HS-27A (cell line): ENCODE measurements at regions not wholly inside any gene's neighbourhood (a gene's known extent, or its start where the extent isn't known, plus 50 kb on each side); places are given as distances from the start of the nearest gene placed in this dataset.
"Not testable (repeated sequence)": the region's sequence is repeated elsewhere in the genome, so short reads cannot be mapped to it uniquely, and the experiment has no call there.

Source experiments
- DNase-seq: peaks from one replicate; pipeline ENCODE4 v3.0.0-alpha.2; 2012; ENCODE audit warnings: low read depth, missing footprints

DNA sequence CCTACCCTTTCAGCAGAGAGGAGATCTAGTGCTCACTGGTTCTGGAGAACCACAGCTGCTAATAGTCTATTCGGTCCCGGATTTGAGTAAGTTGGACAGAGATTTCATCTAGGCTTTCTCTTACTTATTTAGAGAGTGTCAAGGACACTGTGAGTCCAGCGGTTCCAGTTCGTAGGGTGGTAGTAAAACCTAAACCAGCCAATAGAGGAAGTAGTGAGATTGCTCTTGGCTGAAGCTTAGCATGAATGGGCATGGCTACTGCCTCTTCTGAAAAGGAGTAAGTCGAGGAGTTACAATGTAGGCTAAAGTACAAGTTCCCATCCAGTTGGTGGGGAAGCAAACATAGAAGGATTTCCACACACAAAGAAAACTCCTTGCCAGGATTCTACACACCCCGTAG, 109.6 kb upstream of the MOCS2 start:
- DNase-seq = no peak

DNA sequence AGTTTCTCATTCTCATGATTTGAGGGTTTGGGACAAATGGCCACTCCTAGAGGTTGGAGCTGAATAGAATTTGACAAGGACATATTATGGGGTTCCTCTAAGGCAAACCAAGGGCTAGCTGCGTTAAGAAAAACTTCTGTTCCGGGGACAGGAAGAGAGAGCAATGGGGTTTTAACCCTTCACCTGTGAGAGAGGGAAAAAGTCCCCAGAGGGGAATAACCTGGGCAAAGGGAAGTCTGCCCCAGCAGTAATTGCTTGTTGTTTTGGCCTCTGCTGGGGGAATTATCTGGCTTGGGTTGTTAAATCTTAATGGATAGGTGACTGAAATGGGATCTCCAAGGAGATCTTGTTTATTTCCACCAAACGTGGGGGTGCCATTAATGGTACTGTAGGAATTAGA, 110.1 kb upstream of the MOCS2 start:
- DNase-seq = no peak

DNA sequence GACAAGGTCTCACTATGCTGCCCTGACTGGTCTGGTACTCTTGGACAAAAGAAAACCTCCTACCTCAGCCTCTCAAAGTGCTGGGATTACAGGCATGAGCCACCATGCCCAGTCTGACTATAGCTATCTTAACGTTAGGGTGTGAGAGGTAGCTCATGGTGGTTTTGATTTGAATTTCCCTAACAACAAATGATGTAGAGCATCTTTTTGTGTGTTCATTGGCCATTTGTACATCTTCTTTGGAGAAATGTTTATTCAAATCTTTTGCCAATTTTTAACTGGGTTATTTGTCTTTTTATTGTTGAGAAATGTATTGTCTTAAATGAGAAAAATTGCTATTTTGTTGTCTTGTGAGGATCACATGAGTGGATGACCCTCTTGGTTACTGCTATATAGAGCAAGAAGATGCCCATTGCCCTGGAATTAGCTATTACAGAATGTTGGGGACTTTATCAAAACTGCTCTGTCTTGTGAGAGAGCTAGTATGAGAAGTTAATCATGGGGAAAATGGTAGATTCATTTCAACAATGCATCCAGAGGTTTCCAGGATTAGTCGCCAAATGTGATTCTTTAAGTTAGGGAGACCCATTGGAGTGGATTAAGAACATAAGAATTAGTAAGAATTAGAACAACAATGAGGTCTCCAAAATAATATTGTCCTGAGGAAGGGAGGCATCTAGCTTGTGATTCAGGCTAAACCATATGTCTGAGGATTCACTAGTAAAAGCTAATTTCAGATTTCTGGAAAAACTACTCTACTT, 124.3 kb upstream of the MOCS2 start:
- no peak for DNase-seq

DNA sequence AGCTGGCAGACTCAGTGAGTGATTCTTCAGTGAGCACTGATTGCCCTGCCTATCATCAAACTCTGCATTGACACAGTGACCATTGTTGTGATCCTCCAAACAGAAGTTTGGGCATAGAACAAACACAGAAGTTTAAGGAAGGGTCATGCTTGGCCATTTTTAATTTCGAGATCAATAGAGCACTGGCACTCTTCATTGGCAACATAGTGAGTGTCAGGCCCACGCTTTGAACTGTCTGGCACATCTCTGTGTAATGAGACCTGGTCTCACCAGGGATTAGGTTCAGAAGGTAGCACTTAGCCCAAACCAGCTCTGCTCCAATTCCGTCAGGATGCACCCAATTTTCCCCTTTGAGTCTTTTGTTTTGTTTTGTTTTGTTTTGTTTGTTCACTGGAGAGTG, 127.1 kb upstream of the MOCS2 start:
- no peak for DNase-seq

DNA sequence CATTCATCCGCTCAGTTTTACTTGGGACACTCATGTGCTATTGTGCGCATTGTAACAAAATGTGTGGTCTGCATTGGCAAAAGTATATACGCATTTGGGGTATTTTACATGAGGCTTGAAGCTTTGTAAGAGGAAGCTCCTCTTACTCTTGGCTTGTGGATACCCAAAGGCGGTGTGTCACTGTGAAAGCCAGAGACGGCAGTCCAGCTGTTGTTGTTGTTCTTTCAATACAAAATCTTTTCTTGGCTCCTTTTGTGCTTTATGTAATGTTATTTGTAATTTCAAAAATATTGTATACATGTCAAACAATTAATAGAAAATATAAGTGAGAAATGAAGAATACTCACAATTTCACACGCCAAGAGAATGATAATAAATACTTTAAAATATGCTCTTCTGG, 128.3 kb upstream of the MOCS2 start:
- no peak for DNase-seq

DNA sequence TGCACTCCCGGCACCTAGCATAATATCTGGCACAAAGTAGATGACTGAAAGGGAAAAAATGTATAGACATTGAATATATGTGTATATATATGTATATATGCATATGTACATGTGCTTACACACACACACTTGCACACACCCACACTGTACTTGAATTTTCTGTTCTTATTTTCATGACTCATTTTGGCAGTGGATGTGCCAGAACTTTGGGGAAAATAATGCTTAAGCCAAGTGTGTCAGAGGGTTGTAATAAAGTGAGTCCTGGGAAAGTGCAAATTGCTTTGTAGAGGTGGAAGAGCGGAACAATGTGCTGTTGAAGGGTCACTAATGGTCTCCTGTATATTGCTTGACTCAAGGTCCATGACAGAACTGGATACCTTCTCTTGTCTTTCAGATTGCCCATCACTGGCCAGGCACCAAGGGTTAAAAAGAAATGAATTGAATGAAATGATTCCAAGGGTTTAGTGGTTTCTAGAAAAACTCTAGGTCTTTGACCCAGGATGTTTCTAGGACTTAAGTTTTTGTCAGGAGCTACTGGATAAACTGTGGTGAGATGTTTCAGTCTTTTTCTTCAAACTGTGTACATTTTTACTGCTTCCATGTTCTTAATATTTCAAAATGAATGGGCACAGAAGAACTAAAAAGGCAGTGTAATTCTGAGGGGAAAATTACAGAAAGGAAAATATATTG, 129.9 kb upstream of the MOCS2 start:
- no peak for DNase-seq

- DNase-seq = no peak
Measured at GRCh38 chr5:53240661-53241060, 131.1 kb upstream of the MOCS2 start.

GRCh38 chr5:53241572-53241971, 132.0 kb upstream of the MOCS2 start:
- no peak for DNase-seq

- DNase-seq = no peak
Measured at GRCh38 chr5:53243403-53243802, 133.8 kb upstream of the MOCS2 start.

GRCh38 chr5:53246042-53246836, 136.7 kb upstream of the MOCS2 start:
- DNase-seq = peak; percentile 61

DNA sequence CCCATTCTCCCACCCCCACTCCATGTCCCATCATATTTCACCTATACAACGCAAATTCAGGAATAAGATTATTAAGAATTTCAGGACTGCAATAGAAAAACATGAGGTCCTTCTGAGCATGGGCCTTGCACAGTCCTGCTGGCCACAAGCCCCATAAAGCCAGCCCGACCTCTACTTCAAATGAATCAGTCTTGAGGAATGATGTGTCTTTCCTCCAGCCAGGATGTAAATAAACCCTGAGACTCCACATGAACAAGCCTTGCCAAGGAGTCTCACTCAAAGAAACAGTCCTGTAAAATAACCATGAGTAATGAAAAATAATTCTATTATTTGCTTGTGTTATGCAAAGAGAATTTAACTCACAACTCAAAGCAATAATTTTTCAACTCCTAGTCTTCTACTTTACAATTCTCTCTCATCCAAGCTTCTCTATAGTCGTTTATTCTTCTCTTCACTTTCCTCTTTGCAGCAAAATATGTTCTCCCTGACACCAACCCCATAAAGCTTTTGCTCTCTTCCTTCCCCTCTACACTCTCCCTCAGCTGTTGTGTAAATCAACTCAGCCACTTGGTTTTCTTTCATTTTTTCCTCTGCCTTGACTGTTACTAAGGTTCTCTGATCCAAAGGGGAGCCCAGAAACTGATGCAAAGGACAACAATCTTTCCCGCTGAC, 140.1 kb upstream of the MOCS2 start:
- DNase-seq = no peak

- DNase-seq = no peak
Measured at GRCh38 chr5:53250201-53250550, 140.6 kb upstream of the MOCS2 start.

GRCh38 chr5:53253421-53253871, 143.9 kb upstream of the MOCS2 start:
- DNase-seq = peak; percentile 69

DNA sequence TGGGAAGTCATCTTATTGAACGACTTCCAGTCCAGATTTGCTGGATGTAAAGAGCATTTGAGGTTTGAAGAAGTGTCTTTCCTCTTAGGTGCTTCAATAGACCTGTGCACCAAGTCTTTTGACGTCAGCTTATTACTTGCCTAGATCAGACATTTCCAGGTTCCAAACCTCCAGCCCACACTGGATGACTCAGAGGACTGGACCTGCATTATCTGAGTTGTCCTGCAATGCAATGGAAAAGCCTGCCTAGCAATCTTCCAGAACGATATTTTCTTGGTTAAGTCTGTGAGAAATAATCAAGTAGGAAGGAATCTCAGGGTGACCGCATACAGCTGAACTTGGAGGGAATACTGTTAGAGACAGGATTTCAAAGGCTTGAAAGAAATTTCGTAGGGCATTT, 147.2 kb upstream of the MOCS2 start:
- DNase-seq = no peak

DNA sequence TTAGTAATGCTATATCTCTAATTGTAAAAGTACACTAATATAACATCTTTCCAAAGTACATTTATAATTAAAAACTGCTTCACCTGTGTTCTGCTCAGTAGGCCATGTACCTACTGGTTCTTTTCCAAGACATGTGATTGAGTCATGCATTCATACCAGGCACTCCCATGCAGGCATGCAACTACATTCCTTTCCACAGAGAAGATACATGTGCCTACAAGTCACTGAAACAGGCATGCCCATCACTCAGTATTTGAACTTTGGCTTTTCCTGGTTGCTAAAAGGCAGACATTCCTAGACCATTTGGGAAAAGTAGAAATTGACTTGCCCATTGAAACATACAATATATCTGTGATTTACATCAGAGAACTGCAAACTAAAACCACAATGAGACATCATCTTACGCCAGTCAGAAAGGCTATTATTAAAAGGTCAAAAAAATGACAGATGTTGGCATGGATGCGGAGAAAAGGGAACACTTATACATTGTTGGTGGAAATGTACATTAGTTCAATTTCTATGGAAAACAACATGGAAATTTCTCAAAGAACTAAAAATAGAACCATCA, 148.3 kb upstream of the MOCS2 start:
- DNase-seq = no peak

GRCh38 chr5:53259176-53259575, 149.6 kb upstream of the MOCS2 start:
- no peak for DNase-seq

DNA sequence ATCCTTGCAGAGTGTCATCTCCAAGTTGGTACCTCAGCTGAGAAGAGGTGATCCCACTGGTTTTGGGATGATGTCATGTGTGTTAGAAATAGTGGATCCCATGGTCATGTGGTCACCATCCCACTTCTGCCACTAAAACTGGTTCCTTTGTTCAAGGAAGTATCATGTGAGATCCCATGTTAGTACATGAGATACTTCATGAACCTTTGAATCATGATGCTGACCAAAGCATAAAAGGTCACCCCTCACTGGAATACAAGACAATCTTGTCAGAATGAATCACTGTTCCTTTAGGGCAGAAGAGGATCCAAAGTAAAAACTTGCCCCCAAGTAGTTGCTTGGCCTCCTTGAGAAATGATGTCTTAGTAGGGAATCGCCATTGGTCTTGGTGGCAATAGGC, 150.9 kb upstream of the MOCS2 start:
- no peak for DNase-seq

- DNase-seq = no peak
Measured at GRCh38 chr5:53261245-53261644, 151.7 kb upstream of the MOCS2 start.

DNA sequence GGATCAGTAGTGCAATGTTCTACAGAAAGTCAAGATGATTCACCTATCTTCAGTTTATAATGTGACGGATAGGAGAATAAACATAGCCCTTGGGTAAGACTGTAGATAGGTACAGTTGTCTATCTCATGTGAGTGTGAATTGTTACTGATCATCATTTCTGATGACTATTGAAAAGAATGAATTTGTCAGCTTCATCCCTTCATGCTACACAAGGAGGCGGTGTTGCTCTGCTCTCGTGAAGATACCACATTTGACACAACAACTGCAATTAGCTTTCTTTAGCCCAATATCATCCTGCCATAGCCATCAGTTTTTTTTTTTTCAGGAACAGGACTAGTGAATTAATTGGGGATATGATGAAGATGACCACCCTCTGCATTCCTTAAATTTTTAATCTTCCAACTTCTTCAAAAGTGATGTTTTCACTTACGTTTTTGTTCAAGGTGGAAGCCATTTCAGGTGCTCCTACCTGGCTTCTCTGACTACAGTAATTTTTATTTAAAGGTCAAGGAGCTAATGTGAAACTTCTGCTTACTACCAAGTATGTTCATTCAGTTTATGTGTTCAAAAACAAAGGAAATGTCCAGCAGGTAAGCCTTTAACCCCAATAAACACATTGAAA, 152.9 kb upstream of the MOCS2 start:
- no peak for DNase-seq

- no peak for DNase-seq
Measured at GRCh38 chr5:53263151-53263550, 153.6 kb upstream of the MOCS2 start.

DNA sequence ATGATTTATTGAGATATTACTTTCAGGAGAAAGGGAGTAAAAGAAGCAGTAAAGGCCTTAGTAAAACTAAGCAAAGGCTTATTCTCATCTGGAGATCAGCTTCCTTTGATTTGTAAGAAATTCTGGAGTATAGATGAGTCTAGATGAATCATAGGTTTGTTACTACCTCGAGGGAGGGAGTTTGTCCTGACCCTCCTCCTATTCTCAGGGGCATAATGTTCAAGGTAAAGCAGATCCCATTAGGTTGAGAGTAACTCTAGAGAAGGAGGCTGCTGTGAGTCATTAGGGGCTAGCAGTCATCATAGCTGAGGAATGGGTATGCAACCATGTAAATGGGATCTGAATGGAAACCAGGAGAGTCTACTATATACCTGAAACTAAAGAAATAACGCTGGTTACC, 155.5 kb upstream of the MOCS2 start:
- DNase-seq = no peak

DNA sequence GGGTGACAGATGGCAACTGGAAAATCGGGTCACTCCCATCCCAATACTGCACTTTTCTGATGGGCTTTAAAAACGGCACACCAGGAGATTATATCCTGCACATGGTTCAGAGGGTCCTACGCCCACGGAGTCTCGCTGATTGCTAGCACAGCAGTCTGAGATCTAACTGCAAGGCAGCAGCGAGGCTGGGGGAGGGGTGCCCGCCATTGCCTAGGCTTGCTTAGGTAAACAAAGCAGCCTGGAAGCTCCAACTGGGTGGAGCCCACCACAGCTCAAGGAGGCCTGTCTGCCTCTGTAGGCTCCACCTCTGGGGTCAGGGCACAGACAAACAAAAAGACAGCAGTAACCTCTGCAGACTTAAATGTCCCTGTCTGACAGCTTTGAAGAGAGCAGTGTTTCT, 158.7 kb upstream of the MOCS2 start:
- not testable (repeated sequence) for DNase-seq
